Upper lobe of right lung (tissue), 1 donor: ENCODE measurements at regions not wholly inside any gene's neighbourhood (a gene's known extent, or its start where the extent isn't known, plus 50 kb on each side); places are given as distances from the start of the nearest gene placed in this dataset.
A peak's percentile ranks its signal among the peaks of the same experiment; 100 is the strongest.

Experiments used
- ATAC-seq: fragments of 200-7000 bp; cut with Tn5 transposase; one replicate; pipeline ENCODE4 v1.9.1; 2020; ENCODE audit warnings: mild to moderate bottlenecking, moderate library complexity
- DNase-seq: peaks from one replicate; pipeline ENCODE4 v3.0.0-alpha.2; 2020
- H3K27ac ChIP-seq: fragments of 200-600 bp; one replicate; pipeline ENCODE4 v1.8.0; 2022
- H3K27me3 ChIP-seq: fragments of 200-600 bp; one replicate; pipeline ENCODE4 v1.8.0; 2022; ENCODE audit warnings: mild to moderate bottlenecking
- H3K36me3 ChIP-seq: fragments of 200-600 bp; one replicate; pipeline ENCODE4 v1.8.0; 2022
- H3K4me1 ChIP-seq: fragments of 200-600 bp; one replicate; pipeline ENCODE4 v1.8.0; 2022
- H3K4me3 ChIP-seq: fragments of 200-600 bp; one replicate; pipeline ENCODE4 v1.8.0; 2022; ENCODE audit warnings: mild to moderate bottlenecking
- H3K9me3 ChIP-seq: fragments of 200-600 bp; one replicate; pipeline ENCODE4 v1.8.0; 2022
- CTCF ChIP-seq: fragments of 200-600 bp; IDR thresholded peaks from one replicate; pipeline ENCODE4 v1.8.0; 2022; ENCODE audit warnings: antibody characterized with exemption
- intact Hi-C: fragments of 100-400 bp; cut with DNase I; formaldehyde crosslinking; loops from one replicate; pipeline ENCODE4 v1.11.0; 2022
- donor health status: DM: no; HTN: yes; CAD: no; lungs with severe emphysema.

- H3K27ac ChIP-seq = no peak overlapping the region
- TF ChIP-seq CTCF = no peak
- ATAC-seq (no peak), DNase-seq (peak; percentile 42)
- H3K27me3 ChIP-seq = no peaks in the 10 kb centered on the region
- no peak overlapping the region for H3K4me3 ChIP-seq
- H3K36me3 ChIP-seq = no peaks in the 10 kb centered on the region
- no peaks in the 10 kb centered on the region for H3K9me3 ChIP-seq
- intact Hi-C loops = no loop called here
- peaks cover 6% of the 10 kb centered on the region for H3K4me1 ChIP-seq
Measured at GRCh38 chr21:41683815-41684214, 83.0 kb downstream of the RIPK4 start.

GRCh38 chr21:41682719-41683179 is 84.1 kb downstream of the RIPK4 start:
- Histone ChIP-seq H3K4me3 (no peak overlapping the region), H3K27ac (no peak overlapping the region), H3K36me3 (no peaks in the 10 kb centered on the region), H3K4me1 (peaks cover 13% of the 10 kb centered on the region), H3K27me3 (no peaks in the 10 kb centered on the region), H3K9me3 (no peaks in the 10 kb centered on the region)
- ATAC-seq (no peak), DNase-seq (peak; percentile 39)
- no peak for TF ChIP-seq CTCF
- intact Hi-C loops = no loop called here

- Histone ChIP-seq H3K36me3 (no peaks in the 10 kb centered on the region), H3K9me3 (no peaks in the 10 kb centered on the region), H3K4me1 (peaks cover 13% of the 10 kb centered on the region), H3K4me3 (no peak overlapping the region), H3K27ac (no peak overlapping the region), H3K27me3 (no peaks in the 10 kb centered on the region)
- DNase-seq (peak; percentile 61), ATAC-seq (no peak)
- no peak for TF ChIP-seq CTCF
- intact Hi-C loops = no loop called here
Measured at GRCh38 chr21:41681939-41682718, 84.7 kb downstream of the RIPK4 start.

GRCh38 chr21:41681348-41681801 is 85.5 kb downstream of the RIPK4 start:
- TF ChIP-seq CTCF = no peak
- Histone ChIP-seq H3K9me3 (no peaks in the 10 kb centered on the region), H3K36me3 (no peaks in the 10 kb centered on the region), H3K4me1 (peaks cover 13% of the 10 kb centered on the region), H3K4me3 (no peak overlapping the region), H3K27me3 (no peaks in the 10 kb centered on the region), H3K27ac (no peak overlapping the region)
- DNase-seq (peak; percentile 62), ATAC-seq (no peak)
- intact Hi-C loops = no loop called here

GRCh38 chr21:41680444-41681347 is 86.2 kb downstream of the RIPK4 start:
- peak; percentile 63 for DNase-seq
- TF ChIP-seq CTCF = no peak

More at GRCh38 chr21:41680444-41681347, 86.2 kb downstream of the RIPK4 start:
- no peak for ATAC-seq
- Histone ChIP-seq H3K36me3 (no peaks in the 10 kb centered on the region), H3K27ac (peak overlapping the region; percentile 17), H3K4me3 (no peak overlapping the region), H3K9me3 (no peaks in the 10 kb centered on the region), H3K27me3 (no peaks in the 10 kb centered on the region), H3K4me1 (peaks cover 13% of the 10 kb centered on the region)
- intact Hi-C loops = no loop called here
